A673 (cell line): ENCODE measurements at regions not wholly inside any gene's neighbourhood (a gene's known extent, or its start where the extent isn't known, plus 50 kb on each side); places are given as distances from the start of the nearest gene placed in this dataset.

Source experiments
- EZH2 ChIP-seq: fragments of 200-600 bp; sonication (generic); IDR thresholded peaks from 2 replicates; pipeline ENCODE4 v1.6.1; 2017; ENCODE audit warnings: borderline replicate concordance, low read depth, mild to moderate bottlenecking, mixed read lengths, antibody characterized with exemption, low read length; ENCODE audit not compliant: poor library complexity, severe bottlenecking
- TF ChIP-seq, protein P1 (sequence below): fragments of 300-800, 200-600 bp; sonication (generic); conservative IDR thresholded peaks from 2 replicates; pipeline ENCODE4 v1.5.1; 2017; ENCODE audit warnings: low read depth, mild to moderate bottlenecking, antibody characterized with exemption, low read length, moderate library complexity, mixed read lengths

DNA sequence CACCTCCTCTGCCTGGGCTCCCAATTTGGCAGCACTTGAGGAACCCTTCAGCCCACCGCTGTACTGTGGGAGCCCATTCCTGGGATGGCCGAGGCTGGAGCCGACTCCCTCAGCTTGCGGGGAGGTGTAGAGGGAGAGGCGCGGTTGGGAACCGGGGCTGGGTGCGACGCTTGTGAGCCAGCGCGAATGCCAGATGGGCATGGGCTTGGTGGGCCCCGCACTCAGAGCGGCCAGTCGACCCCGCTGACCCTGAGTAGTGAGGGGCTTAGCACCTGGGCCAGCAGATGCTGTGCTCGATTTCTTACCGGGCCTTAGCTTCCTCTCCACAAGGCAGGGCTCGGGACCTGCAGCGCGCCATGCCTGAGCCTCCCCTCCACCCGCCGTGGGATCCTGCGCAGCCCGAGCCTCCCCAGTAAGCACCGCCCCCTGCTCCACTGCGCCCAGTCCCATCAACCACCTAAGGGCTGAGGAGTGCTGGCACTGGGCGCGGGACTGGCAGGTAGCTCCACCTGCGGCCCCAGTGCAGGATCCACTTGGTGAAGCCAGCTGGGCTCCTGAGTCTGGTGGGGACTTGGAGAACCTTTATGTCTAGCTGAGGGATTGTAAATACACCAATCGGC, 58.3 kb upstream of the DEFB108B start:
- TF ChIP-seq, protein P1, sequence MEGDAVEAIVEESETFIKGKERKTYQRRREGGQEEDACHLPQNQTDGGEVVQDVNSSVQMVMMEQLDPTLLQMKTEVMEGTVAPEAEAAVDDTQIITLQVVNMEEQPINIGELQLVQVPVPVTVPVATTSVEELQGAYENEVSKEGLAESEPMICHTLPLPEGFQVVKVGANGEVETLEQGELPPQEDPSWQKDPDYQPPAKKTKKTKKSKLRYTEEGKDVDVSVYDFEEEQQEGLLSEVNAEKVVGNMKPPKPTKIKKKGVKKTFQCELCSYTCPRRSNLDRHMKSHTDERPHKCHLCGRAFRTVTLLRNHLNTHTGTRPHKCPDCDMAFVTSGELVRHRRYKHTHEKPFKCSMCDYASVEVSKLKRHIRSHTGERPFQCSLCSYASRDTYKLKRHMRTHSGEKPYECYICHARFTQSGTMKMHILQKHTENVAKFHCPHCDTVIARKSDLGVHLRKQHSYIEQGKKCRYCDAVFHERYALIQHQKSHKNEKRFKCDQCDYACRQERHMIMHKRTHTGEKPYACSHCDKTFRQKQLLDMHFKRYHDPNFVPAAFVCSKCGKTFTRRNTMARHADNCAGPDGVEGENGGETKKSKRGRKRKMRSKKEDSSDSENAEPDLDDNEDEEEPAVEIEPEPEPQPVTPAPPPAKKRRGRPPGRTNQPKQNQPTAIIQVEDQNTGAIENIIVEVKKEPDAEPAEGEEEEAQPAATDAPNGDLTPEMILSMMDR = no peak
- TF ChIP-seq EZH2 = no peak
